22Rv1 (cell line): ENCODE measurements at regions not wholly inside any gene's neighbourhood (a gene's known extent, or its start where the extent isn't known, plus 50 kb on each side); places are given as distances from the start of the nearest gene placed in this dataset.

Source experiments
- H3K27ac ChIP-seq: fragments of 450-650 bp; 2 replicates; pipeline ENCODE4 v1.5.1; 2017
- CTCF ChIP-seq: fragments of 450-650 bp; IDR thresholded peaks from 2 replicates; pipeline ENCODE4 v1.5.1; 2017; ENCODE audit warnings: mild to moderate bottlenecking
- ZFX ChIP-seq: fragments of 450-650 bp; IDR thresholded peaks from 2 replicates; pipeline ENCODE4 v1.6.1; 2017; ENCODE audit warnings: antibody characterized with exemption, borderline replicate concordance

- no peak overlapping the region for H3K27ac ChIP-seq
- TF ChIP-seq CTCF (no peak), ZFX (no peak)
These were observed 281.8 kb upstream of the MAP3K7 start for GRCh38 chr6:90868656-90869055.

GRCh38 chr6:90868256-90868655 is 281.4 kb upstream of the MAP3K7 start:
- H3K27ac ChIP-seq = no peak overlapping the region
- TF ChIP-seq CTCF (no peak), ZFX (no peak)

GRCh38 chr6:90865513-90865912 is 278.6 kb upstream of the MAP3K7 start:
- no peak overlapping the region for H3K27ac ChIP-seq
- TF ChIP-seq ZFX (no peak), CTCF (no peak)

- TF ChIP-seq ZFX = no peak
- no peak for TF ChIP-seq CTCF
These were observed 276.2 kb upstream of the MAP3K7 start for GRCh38 chr6:90863043-90863442.

GRCh38 chr6:90860822-90861601 is 274.1 kb upstream of the MAP3K7 start:
- H3K27ac ChIP-seq = no peak overlapping the region
- TF ChIP-seq CTCF (peak; percentile 48), ZFX (no peak)

More at GRCh38 chr6:90863043-90863442, 276.2 kb upstream of the MAP3K7 start:
- H3K27ac ChIP-seq = no peak overlapping the region

- TF ChIP-seq ZFX = no peak
- TF ChIP-seq CTCF = peak; percentile 10; the same call in 1 of the 2 replicates
- no peak overlapping the region for H3K27ac ChIP-seq
These were observed 272.7 kb upstream of the MAP3K7 start for GRCh38 chr6:90859612-90860011.

GRCh38 chr6:90859056-90859455 is 272.2 kb upstream of the MAP3K7 start:
- TF ChIP-seq CTCF = no peak
- no peak overlapping the region for H3K27ac ChIP-seq
